Colonic mucosa (tissue), 4 donors: ENCODE measurements at regions not wholly inside any gene's neighbourhood (a gene's known extent, or its start where the extent isn't known, plus 50 kb on each side); places are given as distances from the start of the nearest gene placed in this dataset.

Source experiments
- DNase-seq: peaks from one replicate; pipeline ENCODE4 v3.0.0-alpha.2; 2020
- H3K27ac ChIP-seq: fragments of 200-600 bp; one replicate; pipeline ENCODE4 v1.8.0; 2021
- H3K27me3 ChIP-seq: fragments of 200-600 bp; one replicate; pipeline ENCODE4 v1.8.0; 2021
- H3K36me3 ChIP-seq: fragments of 200-600 bp; one replicate; pipeline ENCODE4 v1.8.0; 2021
- H3K4me1 ChIP-seq: fragments of 200-600 bp; one replicate; pipeline ENCODE4 v1.8.0; 2021; ENCODE audit warnings: mild to moderate bottlenecking
- H3K4me3 ChIP-seq: fragments of 200-600 bp; one replicate; pipeline ENCODE4 v1.8.0; 2021
- H3K9ac ChIP-seq, 2 donors: one replicate each; pipeline ENCODE4 v1.7.0; 2013; ENCODE audit warnings: control low read depth in 2 of 2, low read depth in 2 of 2, low read length in 2 of 2
- H3K9me3 ChIP-seq: fragments of 200-600 bp; one replicate; pipeline ENCODE4 v1.8.0; 2021
- intact Hi-C: fragments of 100-400 bp; cut with DNase I; formaldehyde crosslinking; loops from one replicate; pipeline ENCODE4 v1.14.1; 2022
- TF ChIP-seq, protein P1 (sequence below): fragments of 200-600 bp; IDR thresholded peaks from one replicate; pipeline ENCODE4 v1.8.0; 2022; ENCODE audit warnings: antibody characterized with exemption, mild to moderate bottlenecking
- donor health status: healthy.
- donor health status: DM: no; HTN: no; CAD: no.
- donor health status: DM: no; HTN: no; CAD: no.

DNA sequence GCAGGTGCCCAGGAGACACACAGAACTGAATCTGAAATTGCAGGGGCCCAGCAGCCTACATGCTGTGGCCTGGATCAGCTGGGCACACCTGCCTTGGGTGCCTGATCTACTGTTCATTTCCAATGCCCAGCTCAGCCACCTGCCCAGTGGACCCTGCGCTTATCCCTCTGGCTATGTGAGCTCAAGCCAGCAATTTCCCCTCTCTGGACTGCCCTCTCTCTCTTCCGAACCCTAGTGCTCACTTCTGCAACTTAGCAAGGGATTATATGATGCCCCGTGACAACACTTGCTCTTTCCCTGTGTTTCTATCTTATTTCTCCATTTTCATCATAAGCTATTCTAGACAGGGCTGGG is 276.0 kb downstream of the UACA start:
- H3K9ac ChIP-seq: no peak overlapping the region
- H3K9me3 ChIP-seq: no peaks in the 10 kb centered on the region
- intact Hi-C loops: loop anchor here (5.0 to 10.0 kb wide), 3 partner anchors 913 to 1010 kb away; no protein-coding TSS in a partner anchor
- H3K36me3 ChIP-seq: no peaks in the 10 kb centered on the region
- TF ChIP-seq, protein P1, sequence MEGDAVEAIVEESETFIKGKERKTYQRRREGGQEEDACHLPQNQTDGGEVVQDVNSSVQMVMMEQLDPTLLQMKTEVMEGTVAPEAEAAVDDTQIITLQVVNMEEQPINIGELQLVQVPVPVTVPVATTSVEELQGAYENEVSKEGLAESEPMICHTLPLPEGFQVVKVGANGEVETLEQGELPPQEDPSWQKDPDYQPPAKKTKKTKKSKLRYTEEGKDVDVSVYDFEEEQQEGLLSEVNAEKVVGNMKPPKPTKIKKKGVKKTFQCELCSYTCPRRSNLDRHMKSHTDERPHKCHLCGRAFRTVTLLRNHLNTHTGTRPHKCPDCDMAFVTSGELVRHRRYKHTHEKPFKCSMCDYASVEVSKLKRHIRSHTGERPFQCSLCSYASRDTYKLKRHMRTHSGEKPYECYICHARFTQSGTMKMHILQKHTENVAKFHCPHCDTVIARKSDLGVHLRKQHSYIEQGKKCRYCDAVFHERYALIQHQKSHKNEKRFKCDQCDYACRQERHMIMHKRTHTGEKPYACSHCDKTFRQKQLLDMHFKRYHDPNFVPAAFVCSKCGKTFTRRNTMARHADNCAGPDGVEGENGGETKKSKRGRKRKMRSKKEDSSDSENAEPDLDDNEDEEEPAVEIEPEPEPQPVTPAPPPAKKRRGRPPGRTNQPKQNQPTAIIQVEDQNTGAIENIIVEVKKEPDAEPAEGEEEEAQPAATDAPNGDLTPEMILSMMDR: no peak
- no peaks in the 10 kb centered on the region for H3K27me3 ChIP-seq
- H3K27ac ChIP-seq: no peak overlapping the region
- no peak for DNase-seq
- no peak overlapping the region for H3K4me3 ChIP-seq
- H3K4me1 ChIP-seq: no peaks in the 10 kb centered on the region

DNA sequence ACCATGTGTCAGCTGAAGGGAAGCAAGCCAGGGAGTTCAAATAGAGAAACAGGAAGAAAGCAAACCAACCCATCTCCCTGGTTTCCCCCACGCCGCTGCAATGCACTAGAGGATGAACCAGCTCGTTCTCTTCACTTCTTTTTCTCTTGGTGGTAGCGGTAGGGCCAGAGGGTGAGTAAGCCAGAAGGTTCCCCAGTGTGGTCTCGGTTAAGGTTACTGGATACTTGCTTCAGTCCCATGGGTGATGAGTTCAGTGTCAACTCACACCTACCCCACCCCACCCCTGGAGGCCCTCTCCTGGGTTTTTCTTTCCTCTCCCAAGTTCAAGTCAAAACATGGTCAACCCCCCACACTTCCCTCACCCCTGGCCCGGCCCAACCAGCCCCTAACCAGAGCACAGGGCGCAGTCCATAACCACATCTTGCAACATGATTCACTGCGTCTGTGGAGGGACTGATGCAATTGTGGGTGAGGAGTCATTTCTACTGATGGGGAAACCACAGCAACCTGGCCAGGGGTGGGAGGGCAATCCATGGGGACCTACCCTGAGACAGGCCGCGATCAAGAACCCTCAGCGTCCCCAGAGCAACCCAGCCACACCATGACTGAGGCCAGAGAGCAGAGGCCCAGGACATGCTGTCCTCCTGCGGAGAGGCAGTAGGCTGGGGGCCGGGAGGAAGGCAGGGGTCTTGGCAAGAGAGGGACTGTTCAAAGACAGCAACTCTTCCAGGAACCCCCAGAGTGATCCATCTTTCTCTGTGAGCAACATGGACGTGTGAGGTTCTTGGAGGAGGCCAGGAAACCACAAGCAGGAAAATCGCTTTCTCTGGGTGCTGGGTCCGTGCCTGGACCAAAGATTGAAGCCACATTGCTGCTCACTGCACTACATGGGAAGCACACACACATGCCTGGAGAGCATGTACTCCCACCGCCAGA is 276.6 kb downstream of the UACA start:
- Histone ChIP-seq H3K4me1 (no peaks in the 10 kb centered on the region), H3K27ac (no peak overlapping the region), H3K27me3 (no peaks in the 10 kb centered on the region), H3K9me3 (no peaks in the 10 kb centered on the region), H3K9ac (no peak overlapping the region), H3K4me3 (no peak overlapping the region), H3K36me3 (no peaks in the 10 kb centered on the region)
- no peak for DNase-seq
- TF ChIP-seq, protein P1: no peak
- intact Hi-C loops: loop anchor here (5.0 to 10.0 kb wide), 3 partner anchors 912 to 1009 kb away; no protein-coding TSS in a partner anchor

DNA sequence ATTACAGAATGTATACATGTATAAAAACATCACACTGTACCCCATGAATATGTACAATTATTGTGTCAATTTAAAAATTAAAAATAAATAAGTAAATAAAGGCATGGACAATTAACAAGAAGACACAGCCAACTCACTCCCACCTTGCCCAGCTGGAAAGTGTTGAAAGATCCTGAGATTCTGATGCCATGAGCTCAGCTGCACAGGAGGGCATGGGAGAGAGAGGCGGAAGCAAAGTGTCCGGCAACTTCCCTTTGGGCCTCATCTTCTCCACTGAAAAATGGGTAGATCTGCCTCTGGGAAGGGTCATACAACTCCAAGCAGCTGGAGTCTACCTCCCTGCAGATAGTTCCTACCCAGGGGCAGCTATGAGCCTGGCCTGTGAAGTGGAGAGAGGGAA is 277.3 kb downstream of the UACA start:
- no peaks in the 10 kb centered on the region for H3K36me3 ChIP-seq
- DNase-seq: no peak
- H3K9ac ChIP-seq: no peak overlapping the region
- intact Hi-C loops: loop anchor here (5.0 to 10.0 kb wide), 3 partner anchors 911 to 1009 kb away; no protein-coding TSS in a partner anchor
- no peaks in the 10 kb centered on the region for H3K27me3 ChIP-seq
- TF ChIP-seq, protein P1: no peak
- H3K4me3 ChIP-seq: no peak overlapping the region
- no peaks in the 10 kb centered on the region for H3K9me3 ChIP-seq
- no peaks in the 10 kb centered on the region for H3K4me1 ChIP-seq
- H3K27ac ChIP-seq: no peak overlapping the region

DNA sequence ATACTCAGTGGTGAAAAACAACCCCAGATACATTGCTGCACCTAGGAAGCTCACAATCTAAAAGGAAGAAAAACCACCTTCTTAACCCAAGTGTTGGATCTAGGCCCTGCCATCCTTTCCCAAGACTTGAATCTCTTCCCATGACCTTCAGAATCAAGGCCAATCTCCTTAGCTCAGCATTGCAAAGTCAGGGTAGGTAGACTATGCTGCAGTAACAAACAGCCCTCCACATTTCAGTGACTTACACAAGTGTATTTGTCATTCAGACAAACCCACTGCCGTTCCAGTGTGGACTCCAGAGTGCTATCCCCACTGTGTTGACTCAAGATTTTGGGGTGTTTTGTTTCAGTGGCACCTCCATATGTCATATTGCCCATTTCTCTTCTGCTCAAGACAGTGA is 278.4 kb downstream of the UACA start:
- no peak for DNase-seq

DNA sequence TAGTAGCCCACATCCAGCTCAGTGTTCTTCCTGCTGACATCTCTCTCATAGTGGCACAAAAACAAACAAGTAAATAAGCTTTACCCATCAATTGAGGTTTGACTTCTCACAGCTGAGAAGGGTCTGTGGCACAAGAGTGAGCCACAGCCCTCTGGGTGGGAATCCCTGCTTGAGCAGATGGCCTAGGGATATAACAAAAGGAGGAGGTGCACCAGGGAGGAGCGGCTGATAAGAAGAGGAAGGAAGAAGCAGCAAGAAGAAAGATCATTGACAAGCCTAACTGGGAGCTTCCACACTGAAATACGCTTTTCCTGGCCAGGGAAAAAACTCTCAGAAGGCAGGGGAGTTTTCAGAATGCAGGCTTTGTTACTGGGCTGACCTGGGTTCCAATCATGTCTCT is 279.8 kb downstream of the UACA start:
- DNase-seq: no peak
- no peaks in the 10 kb centered on the region for H3K27me3 ChIP-seq
- TF ChIP-seq, protein P1: no peak
- no peak overlapping the region for H3K4me3 ChIP-seq
- no peak overlapping the region for H3K27ac ChIP-seq
- H3K4me1 ChIP-seq: no peaks in the 10 kb centered on the region
- intact Hi-C loops: loop anchor here (10.0 kb wide), 1 partner anchor 909 kb away; no protein-coding TSS in a partner anchor
- H3K9ac ChIP-seq: no peak overlapping the region
- no peaks in the 10 kb centered on the region for H3K9me3 ChIP-seq
- no peaks in the 10 kb centered on the region for H3K36me3 ChIP-seq

More for the DNA sequence above, 278.4 kb downstream of the UACA start:
- Histone ChIP-seq H3K9ac (no peak overlapping the region), H3K4me3 (no peak overlapping the region), H3K4me1 (no peaks in the 10 kb centered on the region), H3K27me3 (no peaks in the 10 kb centered on the region), H3K9me3 (no peaks in the 10 kb centered on the region), H3K27ac (no peak overlapping the region), H3K36me3 (no peaks in the 10 kb centered on the region)
- TF ChIP-seq, protein P1: no peak
- intact Hi-C loops: loop anchor here (5.0 to 10.0 kb wide), 3 partner anchors 910 to 1008 kb away; no protein-coding TSS in a partner anchor
